ENCODE measurements at regions not wholly inside any gene's neighbourhood (a gene's known extent, or its start where the extent isn't known, plus 50 kb on each side); places are given as distances from the start of the nearest gene placed in this dataset.
A peak's percentile ranks its signal among the peaks of the same experiment; 100 is the strongest.

DNA sequence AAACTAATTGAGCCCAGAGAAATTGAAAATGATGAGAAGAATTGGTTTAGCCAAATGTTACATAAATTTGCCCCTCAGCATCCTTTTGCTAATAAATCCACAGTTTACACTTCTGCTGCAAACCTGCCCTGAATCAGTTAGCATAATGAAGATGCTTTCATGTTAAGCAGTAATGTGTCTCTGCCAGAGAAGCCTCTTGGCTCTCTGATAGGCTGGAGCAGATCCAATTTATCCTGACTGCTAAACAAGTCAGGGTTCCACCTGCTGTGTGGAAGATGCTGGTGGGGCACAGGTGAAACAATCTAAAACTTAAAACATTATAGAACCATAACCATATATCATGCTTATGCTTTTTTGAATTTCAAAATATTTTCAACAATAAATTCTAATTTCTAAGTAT is 946.8 kb downstream of the OTOL1 start:
- TF ChIP-seq, protein P1, sequence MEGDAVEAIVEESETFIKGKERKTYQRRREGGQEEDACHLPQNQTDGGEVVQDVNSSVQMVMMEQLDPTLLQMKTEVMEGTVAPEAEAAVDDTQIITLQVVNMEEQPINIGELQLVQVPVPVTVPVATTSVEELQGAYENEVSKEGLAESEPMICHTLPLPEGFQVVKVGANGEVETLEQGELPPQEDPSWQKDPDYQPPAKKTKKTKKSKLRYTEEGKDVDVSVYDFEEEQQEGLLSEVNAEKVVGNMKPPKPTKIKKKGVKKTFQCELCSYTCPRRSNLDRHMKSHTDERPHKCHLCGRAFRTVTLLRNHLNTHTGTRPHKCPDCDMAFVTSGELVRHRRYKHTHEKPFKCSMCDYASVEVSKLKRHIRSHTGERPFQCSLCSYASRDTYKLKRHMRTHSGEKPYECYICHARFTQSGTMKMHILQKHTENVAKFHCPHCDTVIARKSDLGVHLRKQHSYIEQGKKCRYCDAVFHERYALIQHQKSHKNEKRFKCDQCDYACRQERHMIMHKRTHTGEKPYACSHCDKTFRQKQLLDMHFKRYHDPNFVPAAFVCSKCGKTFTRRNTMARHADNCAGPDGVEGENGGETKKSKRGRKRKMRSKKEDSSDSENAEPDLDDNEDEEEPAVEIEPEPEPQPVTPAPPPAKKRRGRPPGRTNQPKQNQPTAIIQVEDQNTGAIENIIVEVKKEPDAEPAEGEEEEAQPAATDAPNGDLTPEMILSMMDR (IDR thresholded peaks at IDR 0.05; ENCODE audit: insufficient read depth, low read depth, low read length, missing control alignments), result no peak
- DNase-seq (ENCODE audit: low read depth), result no peak
- no peak overlapping the region for H3K4me3 ChIP-seq (ENCODE audit: low read length)

GRCh38 chr3:162468791-162469190 is 972.2 kb downstream of the OTOL1 start:
- TF ChIP-seq, protein P1 (IDR thresholded peaks at IDR 0.05; ENCODE audit: insufficient read depth, low read depth, low read length, missing control alignments), result no peak
- no peak for DNase-seq (ENCODE audit: low read depth)
- no peak overlapping the region for H3K4me3 ChIP-seq (ENCODE audit: low read length)

DNA sequence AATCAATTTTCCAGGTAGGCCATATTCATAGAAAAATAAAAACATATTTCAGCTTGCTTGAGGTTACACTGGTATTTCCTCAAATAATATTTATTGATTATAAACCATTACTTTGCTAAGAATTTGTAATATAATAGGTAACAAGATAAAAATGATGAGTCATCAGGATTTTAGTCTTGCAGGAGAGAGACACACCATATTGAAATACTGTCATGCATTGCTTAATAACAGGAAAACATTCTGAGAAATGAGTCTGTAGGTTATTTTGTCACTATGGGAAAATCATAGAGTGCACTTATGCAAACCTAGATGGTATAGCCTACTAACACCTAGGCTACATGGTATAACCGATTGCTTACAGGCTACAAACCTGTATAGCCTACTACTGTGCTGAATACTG is 990.5 kb downstream of the OTOL1 start:
- no peak overlapping the region for H3K4me3 ChIP-seq (ENCODE audit: low read length)
- TF ChIP-seq, protein P1 (IDR thresholded peaks at IDR 0.05; ENCODE audit: insufficient read depth, low read depth, low read length, missing control alignments), result no peak
- DNase-seq (ENCODE audit: low read depth), result peak; percentile 70

DNA sequence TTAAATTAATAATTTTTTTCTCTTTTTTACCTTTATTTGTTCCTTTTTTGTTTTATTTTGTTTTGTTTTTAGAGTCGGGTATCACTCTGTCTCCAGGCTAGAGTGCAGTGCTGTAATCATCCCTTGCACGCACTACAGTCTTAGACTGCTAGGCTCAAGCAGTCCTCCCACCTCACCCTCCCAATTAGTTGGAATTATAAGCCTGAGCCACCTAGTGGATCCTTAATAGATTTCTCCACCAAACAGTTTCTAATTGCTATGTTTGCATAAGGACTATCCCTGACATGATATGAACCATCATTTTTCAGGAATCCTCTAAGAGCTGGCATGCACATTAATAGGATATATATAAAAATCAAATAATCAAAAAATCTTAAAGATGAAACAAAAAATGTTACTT is 993.2 kb downstream of the OTOL1 start:
- TF ChIP-seq, protein P1 (IDR thresholded peaks at IDR 0.05; ENCODE audit: insufficient read depth, low read depth, low read length, missing control alignments), result no peak
- no peak for DNase-seq (ENCODE audit: low read depth)
- H3K4me3 ChIP-seq (ENCODE audit: low read length), result no peak overlapping the region

- TF ChIP-seq, protein P1 (IDR thresholded peaks at IDR 0.05; ENCODE audit: insufficient read depth, low read depth, low read length, missing control alignments), result no peak
- DNase-seq (ENCODE audit: low read depth), result peak; percentile 24
- no peak overlapping the region for H3K4me3 ChIP-seq (ENCODE audit: low read length)
Observed at GRCh38 chr3:162491952-162492351, 995.3 kb downstream of the OTOL1 start.

DNA sequence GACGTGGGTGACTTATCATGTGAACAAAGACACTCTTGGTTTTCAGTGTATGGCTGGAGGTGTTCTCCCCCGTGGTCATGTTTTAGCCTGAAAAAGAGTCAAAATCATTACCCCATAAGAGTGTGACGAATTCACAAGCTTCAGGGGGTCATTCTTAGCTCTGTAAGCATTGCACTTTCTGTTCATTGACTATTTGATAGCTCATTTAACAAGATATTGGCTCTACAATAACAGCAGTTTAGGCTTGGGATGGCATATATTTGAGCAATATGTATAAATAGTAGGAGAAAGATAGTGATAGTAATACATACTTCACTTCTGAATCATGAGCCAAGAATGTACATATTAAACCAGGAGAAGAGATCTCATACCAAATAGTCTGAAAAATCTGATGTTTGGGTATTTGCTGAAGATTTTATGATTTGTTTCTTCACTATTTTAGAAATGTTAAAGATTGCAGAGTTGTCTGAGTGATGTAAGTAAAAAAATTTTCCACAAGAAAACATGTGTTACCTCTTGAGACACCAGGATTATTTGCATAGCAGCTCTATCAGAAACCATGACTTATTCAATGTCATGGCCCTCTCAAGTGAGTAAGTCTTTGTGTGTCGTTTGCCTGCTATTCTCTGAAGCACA is 996.0 kb downstream of the OTOL1 start:
- H3K4me3 ChIP-seq (ENCODE audit: low read length), result no peak overlapping the region
- DNase-seq (ENCODE audit: low read depth), result peak; percentile 57
- TF ChIP-seq, protein P1 (IDR thresholded peaks at IDR 0.05; ENCODE audit: insufficient read depth, low read depth, low read length, missing control alignments), result no peak

DNA sequence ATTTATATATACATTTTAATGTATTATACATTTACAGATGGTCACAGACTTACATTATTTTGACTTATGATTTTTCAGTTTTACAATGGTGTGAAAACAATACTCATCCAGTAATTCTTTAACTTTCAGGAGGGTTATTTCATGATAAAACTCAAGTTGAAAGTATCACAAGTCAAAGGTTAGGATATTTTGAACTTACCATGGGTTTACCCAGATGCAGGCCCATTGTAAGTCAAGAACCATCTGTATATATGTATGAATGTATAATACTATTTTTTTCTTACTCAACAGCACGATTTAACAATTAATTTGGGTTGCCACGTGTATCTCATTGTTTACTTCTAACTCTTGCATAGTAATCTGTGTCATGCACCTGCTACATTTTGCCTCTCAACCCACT is 1002.0 kb downstream of the OTOL1 start:
- DNase-seq (ENCODE audit: low read depth), result no peak
- TF ChIP-seq, protein P1 (IDR thresholded peaks at IDR 0.05; ENCODE audit: insufficient read depth, low read depth, low read length, missing control alignments), result no peak
- H3K4me3 ChIP-seq (ENCODE audit: low read length), result no peak overlapping the region

Measured in epithelial cell of esophagus (primary cell).